K562 (cell line): ENCODE measurements at regions not wholly inside any gene's neighbourhood (a gene's known extent, or its start where the extent isn't known, plus 50 kb on each side); places are given as distances from the start of the nearest gene placed in this dataset.

Experiments used
- ATAC-seq: fragments of 200-7000 bp; cut with Tn5 transposase; 3 replicates; pipeline ENCODE4 v1.9.1; 2020; ENCODE audit warnings: moderate library complexity
- BruUV-seq: library from RNA; stranded (reverse); fragments of 400-500 nt; replicated peaks from 2 replicates; lab custom pipeline; 2021; lab: Mats Ljungman, UMichigan
- CTCF ChIA-PET: fragments of 300-600 bp; formaldehyde crosslinking; extraction: SDS; loops from one replicate; lab custom pipeline; 2021; ENCODE audit warnings: low intra/inter-chr PET ratio; lab: Yijun Ruan, JAX
- POLR2A ChIA-PET: fragments of 300-600, 350-650 bp; sonication (Branson Sonifier 250); formaldehyde crosslinking; extraction: SDS; loops from one replicate; lab custom pipeline; 2021; ENCODE audit warnings: antibody characterized with exemption, inconsistent platforms; lab: Yijun Ruan, JAX
- DNase-seq, 4 experiments: peaks; one replicate each; pipeline versions ENCODE4 v3.0.0 to v3.0.0-alpha.2; 2011 to 2018; ENCODE audit warnings: low spot score in 3 of 4, mixed read lengths in 3 of 4; ENCODE audit errors: extremely low read depth in 1 of 4
- FAIRE-seq: peaks from 2 replicates; lab custom pipeline; 2011; peaks lifted over from hg19 to GRCh38; lab: Jason Lieb, UNC
- H2AFZ ChIP-seq: 2 replicates; pipeline ENCODE4 v1.6.0; 2011; ENCODE audit warnings: low read depth, low read length, control low read depth, inconsistent platforms
- H3K27ac ChIP-seq: fragments of 200-600 bp; 3 replicates; pipeline ENCODE4 v1.8.0; 2011; ENCODE audit warnings: low read depth, mild to moderate bottlenecking, control low read depth, inconsistent platforms, low read length, moderate library complexity, mixed read lengths; ENCODE audit errors: extremely low read depth
- H3K27me3 ChIP-seq, 2 experiments: fragments of 300-600 bp in 1 of 2; 2 replicates in 1 of 2; 3 replicates in 1 of 2; pipeline versions ENCODE4 v1.6.0 to v1.8.0; 2011; ENCODE audit warnings: inconsistent platforms in 2 of 2, low read length in 2 of 2, mild to moderate bottlenecking in 1 of 2, mixed read lengths in 1 of 2, moderate library complexity in 1 of 2; ENCODE audit not compliant: control insufficient read depth in 2 of 2, insufficient read depth in 2 of 2
- H3K36me3 ChIP-seq: fragments of 300-600 bp; 3 replicates; pipeline ENCODE4 v1.8.0; 2011; ENCODE audit warnings: mild to moderate bottlenecking, low read length, inconsistent platforms; ENCODE audit not compliant: control insufficient read depth, insufficient read depth
- H3K4me1 ChIP-seq, 2 experiments: fragments of 200-600 bp in 1 of 2; replicated peaks in 1 of 2; 2 replicates in 1 of 2; 3 replicates in 1 of 2; pipeline versions ENCODE4 v1.5.1 to v1.8.0; 2011; ENCODE audit warnings: inconsistent platforms in 2 of 2, low read length in 2 of 2, mild to moderate bottlenecking in 1 of 2, mixed read lengths in 1 of 2, moderate library complexity in 1 of 2; ENCODE audit not compliant: control insufficient read depth in 2 of 2, insufficient read depth in 2 of 2
- H3K4me2 ChIP-seq: 2 replicates; pipeline ENCODE4 v1.6.1; 2011; ENCODE audit warnings: low read length, control low read depth, inconsistent platforms, mixed read lengths; ENCODE audit not compliant: insufficient read depth
- H3K4me3 ChIP-seq: fragments of 200-600 bp; sonication (generic), shearing (Covaris generic); 2 replicates; pipeline ENCODE4 v1.5.1; 2016; ENCODE audit warnings: control low read depth, inconsistent platforms
- H3K79me2 ChIP-seq: fragments of 200-600 bp; 3 replicates; pipeline ENCODE4 v1.8.0; 2011; ENCODE audit warnings: low read length, inconsistent platforms; ENCODE audit not compliant: control insufficient read depth, insufficient read depth
- H3K9ac ChIP-seq, 2 experiments: 2 replicates each; pipeline versions ENCODE4 v1.6.0 to v1.6.1; 2011; ENCODE audit warnings: low read depth in 2 of 2, low read length in 2 of 2, control low read depth in 1 of 2, inconsistent platforms in 1 of 2, mild to moderate bottlenecking in 1 of 2, mixed read lengths in 1 of 2; ENCODE audit not compliant: insufficient read depth in 1 of 2
- H3K9me1 ChIP-seq: one replicate; pipeline ENCODE4 v1.6.0; 2011; ENCODE audit warnings: inconsistent platforms, mild to moderate bottlenecking, low read length, moderate library complexity; ENCODE audit not compliant: control insufficient read depth, insufficient read depth
- H3K9me3 ChIP-seq: replicated peaks from 2 replicates; pipeline ENCODE4 v1.5.1; 2011; ENCODE audit warnings: low read depth, low read length, inconsistent platforms; ENCODE audit not compliant: control insufficient read depth, insufficient read depth
- H4K20me1 ChIP-seq: replicated peaks from 2 replicates; pipeline ENCODE4 v1.6.1; 2011; ENCODE audit warnings: low read length, inconsistent platforms, mixed read lengths; ENCODE audit not compliant: control insufficient read depth, insufficient read depth
- PTRF ChIP-seq: fragments of 450-650 bp; IDR thresholded peaks from 2 replicates; pipeline ENCODE4 v1.6.1; 2016; ENCODE audit warnings: mild to moderate bottlenecking, missing genetic modification characterization, missing compliant biosample characterization
- ZNF224 ChIP-seq: sonication (generic); formaldehyde crosslinking; IDR thresholded peaks from 2 replicates; pipeline ENCODE4 v1.8.0; 2022; ENCODE audit warnings: mild to moderate bottlenecking, missing genetic modification reagents
- WGBS: fragments of 100-300 bp; shearing (Covaris generic); methylation state at CpG from one replicate; pipeline ENCODE4 v1.1.6; 2016; ENCODE audit warnings: low coverage, mixed read lengths; ENCODE audit not compliant: insufficient coverage; ENCODE audit errors: missing lambda C conversion rate; 5-methylcytosine and 5-hydroxymethylcytosine counted together
- in situ Hi-C: fragments of 300-500 bp; cut with MboI; formaldehyde crosslinking; loops from 4 replicates; pipeline ENCODE4 v1.15.0; 2018; ENCODE audit warnings: inconsistent platforms, mixed read lengths
- intact Hi-C: fragments of 100-400 bp; cut with micrococcal nuclease; formaldehyde crosslinking; loops from 2 replicates; pipeline ENCODE4 v1.14.2; 2022
- TF ChIP-seq, protein P1 (sequence below), 3 experiments: IDR thresholded peaks in 2 of 3; conservative IDR thresholded peaks in 1 of 3; 2 replicates each; pipeline ENCODE4 v1.5.1; 2011 to 2012; ENCODE audit warnings: low read length in 3 of 3, mild to moderate bottlenecking in 3 of 3, control low read depth in 2 of 3, improper control_type of control experiment in 1 of 3, inconsistent platforms in 1 of 3, low read depth in 1 of 3, mixed read lengths in 1 of 3, moderate library complexity in 1 of 3; ENCODE audit not compliant: insufficient read depth in 2 of 3
- TF ChIP-seq, protein P2 (sequence below): fragments of 450-650 bp; IDR thresholded peaks from 2 replicates; pipeline ENCODE4 v1.7.0; 2016; ENCODE audit warnings: borderline replicate concordance
- TF ChIP-seq, protein P3 (sequence below), 2 experiments: fragments of 450-650 bp in 1 of 2; sonication (generic) in 1 of 2; formaldehyde crosslinking in 1 of 2; IDR thresholded peaks in 1 of 2; conservative IDR thresholded peaks in 1 of 2; 2 replicates each; pipeline versions ENCODE4 v1.6.1 to v1.8.1; 2016 to 2023; ENCODE audit warnings: mild to moderate bottlenecking in 2 of 2, moderate library complexity in 2 of 2, inconsistent platforms in 1 of 2, missing genetic modification reagents in 1 of 2

DNA sequence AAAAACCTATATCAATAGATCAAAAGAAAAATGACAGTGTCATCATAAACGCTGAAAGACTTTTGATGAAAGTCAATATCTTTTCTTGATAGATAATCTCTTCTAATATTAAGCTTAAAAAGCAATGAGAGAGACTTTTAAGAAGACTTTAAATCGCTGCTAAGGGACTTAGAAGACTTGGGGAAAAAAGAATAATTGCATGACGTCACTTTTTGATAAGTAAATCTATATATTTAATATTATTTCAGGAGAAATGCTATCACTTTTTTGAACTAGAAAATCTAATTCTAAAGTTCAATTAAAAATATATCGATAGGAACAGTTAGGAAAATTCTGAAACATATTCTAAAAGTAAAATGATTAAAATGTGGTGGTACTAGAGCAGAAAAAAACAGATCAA lies 78.7 kb upstream of the TSHZ2 start:
- CTCF ChIA-PET = no interaction called here
- in situ Hi-C loops = no loop called here

DNA sequence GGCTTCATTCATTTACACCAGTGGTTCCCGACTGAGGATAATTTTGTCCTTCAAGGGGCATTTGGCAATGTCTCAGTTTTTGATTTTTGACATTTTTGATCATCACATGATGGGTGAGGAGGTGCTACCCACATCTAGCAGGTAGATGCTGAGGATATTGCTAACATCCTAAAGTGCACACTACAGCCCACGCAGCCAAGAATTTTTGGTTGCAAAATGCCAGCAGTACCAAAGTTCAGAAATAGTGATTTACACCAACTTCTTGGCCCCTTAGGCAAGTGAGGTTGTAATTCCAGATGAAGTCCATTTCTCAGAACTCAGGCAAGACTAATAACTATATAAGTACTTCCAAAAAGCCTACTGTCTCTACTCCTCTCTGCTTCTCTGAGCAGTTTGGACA lies 80.1 kb upstream of the TSHZ2 start:
- H3K79me2 ChIP-seq = no peaks in the 10 kb centered on the region
- no peaks in the 10 kb centered on the region for H3K27me3 ChIP-seq
- no peaks in the 10 kb centered on the region for H3K9me1 ChIP-seq
- FAIRE-seq (no peak), DNase-seq (no peak), ATAC-seq (no peak)
- no peaks in the 10 kb centered on the region for H4K20me1 ChIP-seq
- no peaks in the 10 kb centered on the region for H3K4me1 ChIP-seq
- no peak overlapping the region for H3K27ac ChIP-seq
- intact Hi-C loops = no loop called here
- H3K9me3 ChIP-seq = no peaks in the 10 kb centered on the region
- H2AFZ ChIP-seq = no peak overlapping the region
- CTCF ChIA-PET = no interaction called here
- H3K36me3 ChIP-seq = no peaks in the 10 kb centered on the region
- no peak overlapping the region for H3K9ac ChIP-seq
- H3K4me3 ChIP-seq = no peak overlapping the region
- no TSS peak for BruUV-seq
- no peak overlapping the region for H3K4me2 ChIP-seq
- 0% methylated on average over 2 of the region's 2 CpGs for WGBS
- POLR2A ChIA-PET = no interaction called here
- in situ Hi-C loops = no loop called here
- TF ChIP-seq, protein P1, sequence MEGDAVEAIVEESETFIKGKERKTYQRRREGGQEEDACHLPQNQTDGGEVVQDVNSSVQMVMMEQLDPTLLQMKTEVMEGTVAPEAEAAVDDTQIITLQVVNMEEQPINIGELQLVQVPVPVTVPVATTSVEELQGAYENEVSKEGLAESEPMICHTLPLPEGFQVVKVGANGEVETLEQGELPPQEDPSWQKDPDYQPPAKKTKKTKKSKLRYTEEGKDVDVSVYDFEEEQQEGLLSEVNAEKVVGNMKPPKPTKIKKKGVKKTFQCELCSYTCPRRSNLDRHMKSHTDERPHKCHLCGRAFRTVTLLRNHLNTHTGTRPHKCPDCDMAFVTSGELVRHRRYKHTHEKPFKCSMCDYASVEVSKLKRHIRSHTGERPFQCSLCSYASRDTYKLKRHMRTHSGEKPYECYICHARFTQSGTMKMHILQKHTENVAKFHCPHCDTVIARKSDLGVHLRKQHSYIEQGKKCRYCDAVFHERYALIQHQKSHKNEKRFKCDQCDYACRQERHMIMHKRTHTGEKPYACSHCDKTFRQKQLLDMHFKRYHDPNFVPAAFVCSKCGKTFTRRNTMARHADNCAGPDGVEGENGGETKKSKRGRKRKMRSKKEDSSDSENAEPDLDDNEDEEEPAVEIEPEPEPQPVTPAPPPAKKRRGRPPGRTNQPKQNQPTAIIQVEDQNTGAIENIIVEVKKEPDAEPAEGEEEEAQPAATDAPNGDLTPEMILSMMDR (IDR thresholded peaks at IDR 0.05 in 2 of 3, conservative IDR thresholded peaks at IDR 0.05 in 1 of 3; ENCODE audit: insufficient read depth in 2 of 3, low read depth in 1 of 3, low read length in 3 of 3) = no peak
- TF ChIP-seq, protein P2, sequence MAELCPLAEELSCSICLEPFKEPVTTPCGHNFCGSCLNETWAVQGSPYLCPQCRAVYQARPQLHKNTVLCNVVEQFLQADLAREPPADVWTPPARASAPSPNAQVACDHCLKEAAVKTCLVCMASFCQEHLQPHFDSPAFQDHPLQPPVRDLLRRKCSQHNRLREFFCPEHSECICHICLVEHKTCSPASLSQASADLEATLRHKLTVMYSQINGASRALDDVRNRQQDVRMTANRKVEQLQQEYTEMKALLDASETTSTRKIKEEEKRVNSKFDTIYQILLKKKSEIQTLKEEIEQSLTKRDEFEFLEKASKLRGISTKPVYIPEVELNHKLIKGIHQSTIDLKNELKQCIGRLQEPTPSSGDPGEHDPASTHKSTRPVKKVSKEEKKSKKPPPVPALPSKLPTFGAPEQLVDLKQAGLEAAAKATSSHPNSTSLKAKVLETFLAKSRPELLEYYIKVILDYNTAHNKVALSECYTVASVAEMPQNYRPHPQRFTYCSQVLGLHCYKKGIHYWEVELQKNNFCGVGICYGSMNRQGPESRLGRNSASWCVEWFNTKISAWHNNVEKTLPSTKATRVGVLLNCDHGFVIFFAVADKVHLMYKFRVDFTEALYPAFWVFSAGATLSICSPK = no peak

More for the DNA sequence above, 78.7 kb upstream of the TSHZ2 start:
- Histone ChIP-seq H3K9me3 (no peaks in the 10 kb centered on the region), H3K79me2 (no peaks in the 10 kb centered on the region), H3K27ac (no peak overlapping the region), H3K9ac (no peak overlapping the region), H3K9me1 (no peaks in the 10 kb centered on the region), H4K20me1 (no peaks in the 10 kb centered on the region)
- ATAC-seq (no peak), DNase-seq (no peak)
- WGBS = 0% methylated on average over 4 of the region's 4 CpGs
- TF ChIP-seq, protein P3, sequence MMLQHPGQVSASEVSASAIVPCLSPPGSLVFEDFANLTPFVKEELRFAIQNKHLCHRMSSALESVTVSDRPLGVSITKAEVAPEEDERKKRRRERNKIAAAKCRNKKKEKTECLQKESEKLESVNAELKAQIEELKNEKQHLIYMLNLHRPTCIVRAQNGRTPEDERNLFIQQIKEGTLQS (IDR thresholded peaks at IDR 0.05) = peak; percentile 41; the same call in 1 of the 2 replicates
- TF ChIP-seq, protein P3 (CRISPR knock-in tag; conservative IDR thresholded peaks at IDR 0.05) = no peak
- TF ChIP-seq ZNF224 (CRISPR knock-in tag) (no peak), PTRF (tag) (no peak)
- TF ChIP-seq, all 486 proteins: peak for 1
- Histone ChIP-seq H2AFZ (no peak overlapping the region), H3K36me3 (no peaks in the 10 kb centered on the region), H3K4me1 (no peaks in the 10 kb centered on the region), H3K4me2 (no peak overlapping the region), H3K4me3 (no peak overlapping the region), H3K27me3 (no peaks in the 10 kb centered on the region)
- BruUV-seq = no TSS peak
- FAIRE-seq = no peak
- intact Hi-C loops = no loop called here
- POLR2A ChIA-PET = no interaction called here
